GM19463 (cell line): ENCODE measurements at regions not wholly inside any gene's neighbourhood (a gene's known extent, or its start where the extent isn't known, plus 50 kb on each side); places are given as distances from the start of the nearest gene placed in this dataset.

Experiments
- ATAC-seq: cut with Tn5 transposase; IDR thresholded peaks from one replicate; pipeline ENCODE4 v1.9.1; 2021; ENCODE audit warnings: mild to moderate bottlenecking, moderate library complexity; ENCODE audit not compliant: unreplicated experiment

- ATAC-seq, result no peak
Measured at GRCh38 chr15:81987628-81988027, 58.2 kb downstream of the MEX3B start.

- no peak for ATAC-seq
Measured at GRCh38 chr15:81983497-81983896, 62.3 kb downstream of the MEX3B start.

- no peak for ATAC-seq
Measured at GRCh38 chr15:81982808-81983207, 63.0 kb downstream of the MEX3B start.

GRCh38 chr15:81981908-81982307, 63.9 kb downstream of the MEX3B start:
- ATAC-seq, result no peak

GRCh38 chr15:81977464-81977863, 68.4 kb downstream of the MEX3B start:
- no peak for ATAC-seq

- no peak for ATAC-seq
Measured at GRCh38 chr15:81968691-81969090, 77.1 kb downstream of the MEX3B start.

GRCh38 chr15:81966631-81967030, 79.2 kb downstream of the MEX3B start:
- no peak for ATAC-seq

- ATAC-seq, result no peak
Measured at GRCh38 chr15:81962482-81962881, 83.3 kb downstream of the MEX3B start.

GRCh38 chr15:81959196-81959595, 86.6 kb downstream of the MEX3B start:
- ATAC-seq, result no peak

GRCh38 chr15:81957698-81958097, 88.1 kb downstream of the MEX3B start:
- no peak for ATAC-seq

GRCh38 chr15:81955382-81956062, 90.3 kb downstream of the MEX3B start:
- no peak for ATAC-seq

GRCh38 chr15:81954158-81954783, 91.5 kb downstream of the MEX3B start:
- ATAC-seq, result no peak

- ATAC-seq, result no peak
Measured at GRCh38 chr15:81950841-81951414, 94.9 kb downstream of the MEX3B start.

- no peak for ATAC-seq
Measured at GRCh38 chr15:81948751-81949150, 97.1 kb downstream of the MEX3B start.

GRCh38 chr15:81948222-81948621, 97.6 kb downstream of the MEX3B start:
- ATAC-seq, result no peak

- no peak for ATAC-seq
Measured at GRCh38 chr15:81947548-81947947, 98.3 kb downstream of the MEX3B start.

- no peak for ATAC-seq
Measured at GRCh38 chr15:81945014-81945615, 100.7 kb downstream of the MEX3B start.

GRCh38 chr15:81942655-81943195, 103.1 kb downstream of the MEX3B start:
- no peak for ATAC-seq

GRCh38 chr15:81942157-81942556, 103.7 kb downstream of the MEX3B start:
- ATAC-seq, result no peak

GRCh38 chr15:81941479-81941878, 104.3 kb downstream of the MEX3B start:
- no peak for ATAC-seq
